Activated CD4-positive, alpha-beta T cell treated with anti-CD3 and anti-CD28 coated beads for 48 hours (primary cell): ENCODE measurements at regions not wholly inside any gene's neighbourhood (a gene's known extent, or its start where the extent isn't known, plus 50 kb on each side); places are given as distances from the start of the nearest gene placed in this dataset.
"Not testable (repeated sequence)": the region's sequence is repeated elsewhere in the genome, so short reads cannot be mapped to it uniquely, and the experiment has no call there.

ENCODE experiments used
- DNase-seq: peaks from one replicate; pipeline ENCODE4 v3.0.0-alpha.2; 2020

GRCh38 chr12:46884362-46884761 is 58.6 kb upstream of the SLC38A4 start:
- no peak for DNase-seq

- no peak for DNase-seq
Observed at GRCh38 chr12:46886541-46887041, 60.8 kb upstream of the SLC38A4 start.

- DNase-seq, result no peak
Observed at GRCh38 chr12:46887870-46888269, 62.1 kb upstream of the SLC38A4 start.

GRCh38 chr12:46888568-46888967 is 62.8 kb upstream of the SLC38A4 start:
- DNase-seq, result no peak

GRCh38 chr12:46891306-46891705 is 65.5 kb upstream of the SLC38A4 start:
- DNase-seq, result no peak

- DNase-seq, result no peak
Observed at GRCh38 chr12:46892034-46892705, 66.4 kb upstream of the SLC38A4 start.

- no peak for DNase-seq
Observed at GRCh38 chr12:46892887-46893286, 67.1 kb upstream of the SLC38A4 start.

GRCh38 chr12:46893434-46893833 is 67.6 kb upstream of the SLC38A4 start:
- no peak for DNase-seq

- no peak for DNase-seq
Observed at GRCh38 chr12:46895726-46896125, 69.9 kb upstream of the SLC38A4 start.

- no peak for DNase-seq
Observed at GRCh38 chr12:46896680-46897079, 70.9 kb upstream of the SLC38A4 start.

- DNase-seq, result no peak
Observed at GRCh38 chr12:46898152-46898931, 72.5 kb upstream of the SLC38A4 start.

GRCh38 chr12:46898989-46899388 is 73.2 kb upstream of the SLC38A4 start:
- no peak for DNase-seq

GRCh38 chr12:46900734-46901463 is 75.1 kb upstream of the SLC38A4 start:
- no peak for DNase-seq

GRCh38 chr12:46901464-46902205 is 75.8 kb upstream of the SLC38A4 start:
- DNase-seq, result no peak

GRCh38 chr12:46903058-46903457 is 77.3 kb upstream of the SLC38A4 start:
- no peak for DNase-seq

- DNase-seq, result no peak
Observed at GRCh38 chr12:46904406-46905238, 78.8 kb upstream of the SLC38A4 start.

GRCh38 chr12:46905239-46905627 is 79.4 kb upstream of the SLC38A4 start:
- DNase-seq, result not testable (repeated sequence)

- no peak for DNase-seq
Observed at GRCh38 chr12:46907791-46908190, 82.0 kb upstream of the SLC38A4 start.

GRCh38 chr12:46908236-46908935 is 82.6 kb upstream of the SLC38A4 start:
- DNase-seq, result no peak

GRCh38 chr12:46908936-46909635 is 83.3 kb upstream of the SLC38A4 start:
- DNase-seq, result no peak

- no peak for DNase-seq
Observed at GRCh38 chr12:46910830-46911229, 85.0 kb upstream of the SLC38A4 start.
